H1 (cell line): ENCODE measurements at regions not wholly inside any gene's neighbourhood (a gene's known extent, or its start where the extent isn't known, plus 50 kb on each side); places are given as distances from the start of the nearest gene placed in this dataset.

Experiments
- CTCF ChIA-PET: fragments of 300-600 bp; sonication (Branson Sonifier 250); formaldehyde crosslinking; loops from one replicate; lab custom pipeline; 2021; ENCODE audit not compliant: partially characterized antibody; lab: Charles Lee
- POLR2A ChIA-PET: fragments of 300-600 bp; sonication (Branson Sonifier 250); formaldehyde crosslinking; loops from one replicate; lab custom pipeline; 2021; ENCODE audit warnings: inconsistent platforms; ENCODE audit not compliant: partially characterized antibody; lab: Charles Lee
- DNase-seq, 2 experiments: peaks; one replicate each; pipeline versions ENCODE4 v3.0.0 to v3.0.0-alpha.2; 2010 to 2022; ENCODE audit warnings: low spot score in 2 of 2, low read depth in 1 of 2, mixed read lengths in 1 of 2
- FAIRE-seq: peaks from 2 replicates; lab custom pipeline; 2011; peaks lifted over from hg19 to GRCh38; lab: Jason Lieb, UNC
- H2AFZ ChIP-seq: 2 replicates; pipeline ENCODE4 v1.8.1; 2012; ENCODE audit warnings: low read length, inconsistent platforms
- H2AK5ac ChIP-seq: 2 replicates; pipeline ENCODE4 v1.6.1; 2013; ENCODE audit warnings: low read depth, low read length
- H2BK120ac ChIP-seq: replicated peaks from 2 replicates; pipeline ENCODE3; 2013; ENCODE audit warnings: low read depth, low read length, inconsistent platforms
- H2BK12ac ChIP-seq: 2 replicates; pipeline ENCODE4 v1.6.1; 2013; ENCODE audit warnings: low read depth, low read length
- H2BK15ac ChIP-seq: 2 replicates; pipeline ENCODE4 v1.6.1; 2013; ENCODE audit warnings: low read length
- H2BK20ac ChIP-seq: 2 replicates; pipeline ENCODE4 v1.6.1; 2013; ENCODE audit warnings: low read length
- H2BK5ac ChIP-seq: 2 replicates; pipeline ENCODE4 v1.6.1; 2013; ENCODE audit warnings: low read depth, low read length
- H3K14ac ChIP-seq: 2 replicates; pipeline ENCODE4 v1.6.1; 2013; ENCODE audit warnings: inconsistent platforms; ENCODE audit not compliant: insufficient read length
- H3K18ac ChIP-seq: 2 replicates; pipeline ENCODE4 v1.6.1; 2013; ENCODE audit warnings: low read length; ENCODE audit errors: extremely low read depth
- H3K23ac ChIP-seq: 2 replicates; pipeline ENCODE4 v1.6.1; 2013; ENCODE audit warnings: inconsistent platforms; ENCODE audit not compliant: insufficient read length
- H3K23me2 ChIP-seq: 2 replicates; pipeline ENCODE4 v1.6.1; 2013; ENCODE audit warnings: low read depth, low read length
- H3K27ac ChIP-seq: 2 replicates; pipeline ENCODE4 v1.6.1; 2011; ENCODE audit warnings: low read depth, low read length, inconsistent platforms
- H3K27me3 ChIP-seq, 4 experiments: replicated peaks in 1 of 4; 1 replicate in 1 of 4; 2 replicates in 3 of 4; pipeline versions ENCODE4 v1.6.1 to v1.8.1; 2011 to 2013; ENCODE audit warnings: low read length in 3 of 4, mild to moderate bottlenecking in 3 of 4, inconsistent platforms in 2 of 4, mixed read lengths in 2 of 4, moderate library complexity in 1 of 4; ENCODE audit not compliant: control insufficient read depth in 3 of 4, insufficient read depth in 3 of 4; ENCODE audit errors: extremely low read depth in 1 of 4
- H3K36me3 ChIP-seq, 4 experiments: 2 replicates each; pipeline versions ENCODE4 v1.6.1 to v1.8.1; 2011 to 2013; ENCODE audit warnings: mild to moderate bottlenecking in 4 of 4, low read length in 3 of 4, moderate library complexity in 2 of 4, control low read depth in 1 of 4, inconsistent platforms in 1 of 4; ENCODE audit not compliant: insufficient read depth in 4 of 4, control insufficient read depth in 2 of 4
- H3K4ac ChIP-seq: replicated peaks from 2 replicates; pipeline ENCODE3; 2013; ENCODE audit warnings: low read length, low read depth, mixed read lengths, inconsistent platforms; ENCODE audit not compliant: insufficient read length
- H3K4me1 ChIP-seq, 4 experiments: replicated peaks in 1 of 4; 1 replicate in 1 of 4; 2 replicates in 3 of 4; pipeline versions ENCODE4 v1.6.1 to v1.8.1; 2011 to 2013; ENCODE audit warnings: low read length in 3 of 4, inconsistent platforms in 2 of 4, mixed read lengths in 1 of 4; ENCODE audit not compliant: insufficient read depth in 4 of 4, control insufficient read depth in 3 of 4
- H3K4me2 ChIP-seq, 2 experiments: 2 replicates each; pipeline versions ENCODE4 v1.6.1 to v1.8.1; 2011 to 2013; ENCODE audit warnings: low read depth in 2 of 2, low read length in 2 of 2, control low read depth in 1 of 2, inconsistent platforms in 1 of 2, mild to moderate bottlenecking in 1 of 2; ENCODE audit not compliant: insufficient read depth in 1 of 2
- H3K4me3 ChIP-seq, 4 experiments: fragments of 200-600, 300-600 bp in 1 of 4; sonication (generic), shearing (Covaris generic), sonication (Bioruptor Twin) in 1 of 4; 2 replicates each; pipeline versions ENCODE4 v1.5.1 to v1.8.1; 2011 to 2016; ENCODE audit warnings: low read length in 4 of 4, low read depth in 3 of 4, control low read depth in 2 of 4, inconsistent platforms in 2 of 4, mild to moderate bottlenecking in 2 of 4, mixed read lengths in 1 of 4, moderate library complexity in 1 of 4; ENCODE audit not compliant: insufficient read depth in 2 of 4; ENCODE audit errors: extremely low read depth in 1 of 4
- H3K56ac ChIP-seq: replicated peaks from 2 replicates; pipeline ENCODE3; 2013; ENCODE audit warnings: low read depth, mild to moderate bottlenecking, mixed read lengths, low read length, inconsistent platforms; ENCODE audit not compliant: insufficient read length
- H3K79me1 ChIP-seq: 2 replicates; pipeline ENCODE4 v1.6.1; 2013; ENCODE audit warnings: low read depth, low read length, control low read depth
- H3K79me2 ChIP-seq, 2 experiments: 2 replicates each; pipeline versions ENCODE4 v1.6.1 to v1.8.1; 2012 to 2013; ENCODE audit warnings: low read length in 2 of 2, mild to moderate bottlenecking in 2 of 2, inconsistent platforms in 1 of 2; ENCODE audit not compliant: insufficient read depth in 2 of 2, control insufficient read depth in 1 of 2
- H3K9ac ChIP-seq, 4 experiments: replicated peaks in 1 of 4; 1 replicate in 1 of 4; 2 replicates in 3 of 4; pipeline versions ENCODE4 v1.6.1 to v1.8.1; 2011 to 2013; ENCODE audit warnings: low read depth in 3 of 4, low read length in 3 of 4, control low read depth in 2 of 4, mild to moderate bottlenecking in 2 of 4, moderate library complexity in 2 of 4, inconsistent platforms in 1 of 4; ENCODE audit errors: extremely low read depth in 1 of 4
- H3K9me3 ChIP-seq, 2 experiments: 2 replicates each; pipeline versions ENCODE4 v1.6.1 to v1.8.1; 2012 to 2013; ENCODE audit warnings: mild to moderate bottlenecking in 2 of 2, moderate library complexity in 2 of 2, control low read depth in 1 of 2, inconsistent platforms in 1 of 2, low read depth in 1 of 2, low read length in 1 of 2, mixed read lengths in 1 of 2; ENCODE audit not compliant: insufficient read depth in 2 of 2
- H4K20me1 ChIP-seq, 2 experiments: replicated peaks in 1 of 2; 2 replicates each; pipeline versions ENCODE3 to v1.8.1; 2011 to 2013; ENCODE audit warnings: inconsistent platforms in 2 of 2, low read length in 2 of 2, mild to moderate bottlenecking in 1 of 2; ENCODE audit not compliant: insufficient read depth in 2 of 2, control insufficient read depth in 1 of 2
- H4K5ac ChIP-seq: 2 replicates; pipeline ENCODE4 v1.6.1; 2013; ENCODE audit warnings: low read length, low read depth, mixed read lengths, inconsistent platforms; ENCODE audit not compliant: insufficient read length
- H4K8ac ChIP-seq: 2 replicates; pipeline ENCODE4 v1.8.0; 2013; ENCODE audit warnings: mild to moderate bottlenecking, moderate library complexity, low read length, inconsistent platforms; ENCODE audit not compliant: insufficient read depth; ENCODE audit errors: extremely low read depth
- H4K91ac ChIP-seq: replicated peaks from 2 replicates; pipeline ENCODE3; 2013; ENCODE audit warnings: low read length, mixed read lengths, inconsistent platforms; ENCODE audit not compliant: insufficient read length
- BCL11A ChIP-seq, 2 experiments: IDR thresholded peaks; one replicate each; pipeline ENCODE4 v1.6.1; 2011; ENCODE audit warnings: low read depth in 2 of 2, low read length in 2 of 2, mild to moderate bottlenecking in 2 of 2
- USF2 ChIP-seq: IDR thresholded peaks from 2 replicates; pipeline ENCODE4 v1.6.1; 2011; ENCODE audit warnings: low read length, improper control_type of control experiment
- WGBS, 2 experiments: shearing (Covaris generic) in 1 of 2; methylation state at CpG; one replicate each; pipeline versions ENCODE4 v1.1.6 to v1.1.7; 2013 to 2015; ENCODE audit warnings: low lambda C conversion rate in 2 of 2, mixed read lengths in 2 of 2, inconsistent platforms in 1 of 2, low coverage in 1 of 2, missing lambda C conversion rate in 1 of 2; ENCODE audit not compliant: insufficient replicate concordance in 2 of 2, insufficient coverage in 1 of 2, insufficient read length in 1 of 2; ENCODE audit errors: extremely low coverage in 1 of 2, missing lambda C conversion rate in 1 of 2; 5-methylcytosine and 5-hydroxymethylcytosine counted together
- TF ChIP-seq, protein P1 (sequence below): IDR thresholded peaks from 2 replicates; pipeline ENCODE4 v1.6.1; 2012; ENCODE audit warnings: inconsistent platforms

DNA sequence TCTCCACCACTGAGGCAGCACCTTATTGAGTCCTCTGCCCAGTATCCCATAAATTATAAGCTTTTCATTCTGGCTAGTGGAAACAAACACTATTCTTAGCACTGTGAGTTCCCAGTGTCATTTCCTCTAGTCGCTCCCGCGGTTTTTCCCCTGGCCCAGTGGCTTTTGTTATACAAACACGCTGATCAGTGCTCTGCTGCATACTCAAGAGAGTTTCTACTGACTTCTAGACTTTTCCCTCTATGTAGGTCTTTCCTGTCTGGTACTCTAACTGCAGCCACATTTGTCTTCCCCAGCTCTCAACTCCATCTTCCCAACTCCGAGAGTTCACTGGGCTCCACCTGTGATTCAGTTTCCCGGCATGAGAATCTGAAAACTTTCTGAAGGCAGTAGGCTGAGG is 556.6 kb upstream of the SALL1 start:
- Histone ChIP-seq H3K27me3 (no peaks in the 10 kb centered on the region), H3K79me1 (no peaks in the 10 kb centered on the region), H3K14ac (no peak overlapping the region), H2BK120ac (no peak overlapping the region), H3K4ac (no peak overlapping the region), H4K8ac (no peak overlapping the region), H2BK12ac (no peak overlapping the region), H3K9ac (no peak overlapping the region), H3K27ac (no peak overlapping the region), H4K5ac (no peak overlapping the region), H3K4me1 (peaks cover 0 to 5% (median 0%) of the 10 kb centered on the region in 4 experiments; a peak in 2 of 7 replicates), H3K23ac (no peak overlapping the region), H3K4me3 (no peak overlapping the region), H3K9me3 (no peaks in the 10 kb centered on the region; a peak in 1 of 4 replicates), H3K36me3 (no peaks in the 10 kb centered on the region), H2BK5ac (no peak overlapping the region), H4K91ac (no peak overlapping the region), H3K23me2 (no peaks in the 10 kb centered on the region; the same call in 1 of the 2 replicates), H4K20me1 (no peaks in the 10 kb centered on the region), H3K4me2 (peak overlapping the region in 1 of 2 experiments; percentile 17; a peak in 1 of 4 replicates), H2BK15ac (no peak overlapping the region), H3K56ac (no peak overlapping the region), H2BK20ac (no peak overlapping the region), H2AFZ (no peak overlapping the region), H2AK5ac (no peak overlapping the region), H3K18ac (no peak overlapping the region), H3K79me2 (no peaks in the 10 kb centered on the region)
- POLR2A ChIA-PET, result no interaction called here
- TF ChIP-seq, protein P1, sequence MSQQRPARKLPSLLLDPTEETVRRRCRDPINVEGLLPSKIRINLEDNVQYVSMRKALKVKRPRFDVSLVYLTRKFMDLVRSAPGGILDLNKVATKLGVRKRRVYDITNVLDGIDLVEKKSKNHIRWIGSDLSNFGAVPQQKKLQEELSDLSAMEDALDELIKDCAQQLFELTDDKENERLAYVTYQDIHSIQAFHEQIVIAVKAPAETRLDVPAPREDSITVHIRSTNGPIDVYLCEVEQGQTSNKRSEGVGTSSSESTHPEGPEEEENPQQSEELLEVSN, result peak; percentile 42; the same call in 1 of the 2 replicates
- TF ChIP-seq BCL11A (IDR thresholded peaks at IDR 0.05; ENCODE audit: low read depth in 2 of 2, low read length in 2 of 2) (no peak), USF2 (no peak)
- 50% methylated on average over 6 of the region's 6 CpGs; no CpG with 5 or more reads in 1 of the 2 experiments for WGBS, 2 experiments
- CTCF ChIA-PET, result no interaction called here
- FAIRE-seq (peak; percentile 52), DNase-seq (no peak)
